ENCODE measurements at regions not wholly inside any gene's neighbourhood (a gene's known extent, or its start where the extent isn't known, plus 50 kb on each side); places are given as distances from the start of the nearest gene placed in this dataset.

DNA sequence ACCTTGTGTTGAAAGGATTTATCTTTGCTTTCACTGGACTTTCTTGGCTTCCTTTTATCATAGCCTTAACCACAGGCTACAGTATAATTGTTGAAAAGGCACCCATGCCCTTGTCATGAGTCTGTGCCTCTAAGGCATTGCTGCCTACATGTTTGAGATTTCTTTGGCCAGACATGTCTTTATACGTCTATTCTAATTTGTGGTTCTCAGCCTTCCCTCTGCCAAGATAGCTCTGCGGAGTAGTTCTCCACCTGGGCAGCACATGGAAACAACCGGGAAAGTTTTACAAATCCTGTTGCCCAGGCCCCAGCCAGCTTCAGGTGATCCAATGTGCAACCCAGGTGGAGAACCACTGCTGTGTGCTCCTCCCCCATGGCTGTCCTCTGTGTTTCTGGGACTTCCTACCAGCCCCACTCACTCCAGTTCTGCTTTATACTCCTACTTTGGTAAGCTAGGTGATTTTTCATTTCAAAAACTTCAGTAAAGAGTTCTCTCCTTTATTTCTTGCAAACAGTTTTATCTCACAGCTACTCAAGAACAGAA, 159.6 kb upstream of the MYLIP start:
- Mint-ChIP-seq H3K27me3 (no peaks in the 10 kb centered on the region), H3K4me1 (ENCODE audit: low read depth) (no peaks in the 10 kb centered on the region), H3K4me3 (no peak overlapping the region), H3K9me3 (peaks cover 11% of the 10 kb centered on the region), H3K27ac (no peak overlapping the region), H3K36me3 (ENCODE audit: low read depth) (no peaks in the 10 kb centered on the region)
- intact Hi-C loops (cut with micrococcal nuclease) = no loop called here

GRCh38 chr6:15968519-15968918, 160.4 kb upstream of the MYLIP start:
- intact Hi-C loops (cut with micrococcal nuclease) = no loop called here
- H3K9me3 Mint-ChIP-seq = peaks cover 3% of the 10 kb centered on the region
- no peak overlapping the region for H3K27ac Mint-ChIP-seq
- no peaks in the 10 kb centered on the region for H3K4me1 Mint-ChIP-seq (ENCODE audit: low read depth)
- no peaks in the 10 kb centered on the region for H3K36me3 Mint-ChIP-seq (ENCODE audit: low read depth)
- H3K4me3 Mint-ChIP-seq = no peak overlapping the region
- H3K27me3 Mint-ChIP-seq = no peaks in the 10 kb centered on the region

- H3K9me3 Mint-ChIP-seq = peaks cover 2% of the 10 kb centered on the region
- intact Hi-C loops (cut with micrococcal nuclease) = no loop called here
- H3K27me3 Mint-ChIP-seq = no peaks in the 10 kb centered on the region
- no peaks in the 10 kb centered on the region for H3K36me3 Mint-ChIP-seq (ENCODE audit: low read depth)
- H3K27ac Mint-ChIP-seq = no peak overlapping the region
- peaks cover 10% of the 10 kb centered on the region for H3K4me1 Mint-ChIP-seq (ENCODE audit: low read depth)
- no peak overlapping the region for H3K4me3 Mint-ChIP-seq
Observed at GRCh38 chr6:15966000-15966520, 162.8 kb upstream of the MYLIP start.

GRCh38 chr6:15962449-15962764, 166.5 kb upstream of the MYLIP start:
- intact Hi-C loops (cut with micrococcal nuclease) = no loop called here
- H3K27me3 Mint-ChIP-seq = no peaks in the 10 kb centered on the region

DNA sequence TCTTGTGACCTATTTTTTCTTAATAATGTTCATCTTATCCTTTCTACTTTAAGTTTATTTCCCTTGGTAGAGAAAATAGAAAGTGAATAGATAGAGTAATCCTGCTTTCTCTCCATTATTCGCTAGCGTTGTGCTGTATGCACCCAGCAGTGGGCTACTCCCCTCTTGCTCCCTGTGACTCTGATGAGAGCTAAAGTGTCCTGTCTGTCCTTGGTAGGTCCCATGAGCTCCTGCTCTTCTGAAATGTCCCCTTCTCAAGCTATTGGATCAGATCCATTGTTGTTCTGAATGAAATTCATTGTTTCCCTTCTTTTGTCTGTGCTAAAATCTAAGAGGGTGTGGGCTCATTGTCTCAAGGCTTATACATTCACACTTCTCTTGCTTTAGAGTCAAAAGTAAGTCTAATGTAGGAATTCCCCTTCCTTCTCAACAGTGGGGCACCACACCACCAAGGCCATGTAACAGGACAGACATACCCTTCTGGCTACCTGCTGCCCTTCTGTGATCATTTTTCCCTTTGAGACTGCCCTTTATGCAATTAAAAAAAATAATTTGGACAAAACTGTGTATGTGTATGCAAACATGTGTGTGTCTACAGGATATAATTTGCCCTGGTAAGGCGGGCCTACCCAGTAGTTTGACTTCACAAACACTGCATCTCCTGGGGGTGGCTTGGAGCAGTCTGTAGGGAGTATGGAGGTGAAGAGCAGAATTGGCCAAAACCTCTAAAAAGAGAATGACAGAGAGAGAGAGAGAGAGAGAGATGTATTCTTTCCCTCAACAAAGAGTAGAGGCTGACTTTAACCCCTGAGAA, 167.0 kb upstream of the MYLIP start:
- intact Hi-C loops (cut with micrococcal nuclease) = no loop called here
- H3K36me3 Mint-ChIP-seq (ENCODE audit: low read depth) = no peaks in the 10 kb centered on the region
- H3K9me3 Mint-ChIP-seq = peaks cover 7% of the 10 kb centered on the region
- peak overlapping the region; percentile 70 for H3K27ac Mint-ChIP-seq
- peaks cover 14% of the 10 kb centered on the region for H3K4me1 Mint-ChIP-seq (ENCODE audit: low read depth)
- no peak overlapping the region for H3K4me3 Mint-ChIP-seq
- H3K27me3 Mint-ChIP-seq = no peaks in the 10 kb centered on the region

More at GRCh38 chr6:15962449-15962764, 166.5 kb upstream of the MYLIP start:
- Mint-ChIP-seq H3K36me3 (ENCODE audit: low read depth) (no peaks in the 10 kb centered on the region), H3K4me3 (no peak overlapping the region), H3K4me1 (ENCODE audit: low read depth) (peaks cover 14% of the 10 kb centered on the region), H3K9me3 (peaks cover 7% of the 10 kb centered on the region), H3K27ac (no peak overlapping the region)

DNA sequence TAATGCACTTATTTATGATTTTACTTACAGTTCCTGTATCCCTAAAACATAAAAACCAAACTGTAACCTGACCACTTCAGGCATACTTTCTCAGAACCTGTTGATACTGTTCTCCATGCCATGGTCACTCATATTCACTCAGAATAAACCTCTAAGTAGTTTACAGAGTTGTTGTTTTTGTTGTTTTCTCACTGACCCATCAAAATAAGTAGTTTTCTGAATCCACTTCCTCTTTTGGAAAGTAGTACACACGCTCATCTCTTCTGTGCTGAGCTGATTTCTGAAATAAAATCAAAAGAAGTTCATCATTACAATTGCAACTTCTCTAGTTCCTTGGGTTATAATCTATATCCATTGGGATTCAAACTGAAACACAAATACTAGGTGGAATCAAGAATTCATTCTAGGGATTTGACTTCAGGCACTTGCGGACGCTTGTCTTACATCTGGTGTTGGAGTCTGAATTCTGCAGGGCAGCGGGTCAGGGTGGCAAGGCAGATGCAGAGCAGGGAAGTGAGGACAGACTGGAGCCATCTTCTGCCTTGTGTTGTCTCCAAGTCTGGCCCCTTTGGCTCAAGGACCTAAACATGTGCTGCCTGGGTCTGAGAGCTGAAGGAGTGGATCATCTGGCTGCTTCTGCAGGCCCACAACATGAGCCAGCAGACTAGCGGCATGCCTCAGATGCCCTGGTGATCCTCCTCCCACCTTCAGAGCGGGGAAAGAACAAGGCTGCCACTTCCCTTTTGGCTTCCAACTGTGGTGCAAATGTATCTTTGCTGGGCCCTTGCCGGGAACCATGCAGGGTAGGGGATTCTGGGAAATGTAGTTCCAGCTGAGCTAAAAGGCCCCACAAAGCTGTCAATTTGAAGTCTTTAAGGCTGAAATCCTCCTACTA, 167.9 kb upstream of the MYLIP start:
- peaks cover 7% of the 10 kb centered on the region for H3K9me3 Mint-ChIP-seq
- no peak overlapping the region for H3K4me3 Mint-ChIP-seq
- H3K4me1 Mint-ChIP-seq (ENCODE audit: low read depth) = peaks cover 14% of the 10 kb centered on the region
- intact Hi-C loops (cut with micrococcal nuclease) = no loop called here
- peak overlapping the region; percentile 70 for H3K27ac Mint-ChIP-seq
- H3K27me3 Mint-ChIP-seq = no peaks in the 10 kb centered on the region
- no peaks in the 10 kb centered on the region for H3K36me3 Mint-ChIP-seq (ENCODE audit: low read depth)

- Mint-ChIP-seq H3K27ac (no peak overlapping the region), H3K27me3 (no peaks in the 10 kb centered on the region), H3K36me3 (ENCODE audit: low read depth) (no peaks in the 10 kb centered on the region), H3K9me3 (peaks cover 7% of the 10 kb centered on the region), H3K4me3 (no peak overlapping the region), H3K4me1 (ENCODE audit: low read depth) (peaks cover 20% of the 10 kb centered on the region)
- intact Hi-C loops (cut with micrococcal nuclease) = no loop called here
Observed at GRCh38 chr6:15957655-15958169, 171.2 kb upstream of the MYLIP start.

DNA sequence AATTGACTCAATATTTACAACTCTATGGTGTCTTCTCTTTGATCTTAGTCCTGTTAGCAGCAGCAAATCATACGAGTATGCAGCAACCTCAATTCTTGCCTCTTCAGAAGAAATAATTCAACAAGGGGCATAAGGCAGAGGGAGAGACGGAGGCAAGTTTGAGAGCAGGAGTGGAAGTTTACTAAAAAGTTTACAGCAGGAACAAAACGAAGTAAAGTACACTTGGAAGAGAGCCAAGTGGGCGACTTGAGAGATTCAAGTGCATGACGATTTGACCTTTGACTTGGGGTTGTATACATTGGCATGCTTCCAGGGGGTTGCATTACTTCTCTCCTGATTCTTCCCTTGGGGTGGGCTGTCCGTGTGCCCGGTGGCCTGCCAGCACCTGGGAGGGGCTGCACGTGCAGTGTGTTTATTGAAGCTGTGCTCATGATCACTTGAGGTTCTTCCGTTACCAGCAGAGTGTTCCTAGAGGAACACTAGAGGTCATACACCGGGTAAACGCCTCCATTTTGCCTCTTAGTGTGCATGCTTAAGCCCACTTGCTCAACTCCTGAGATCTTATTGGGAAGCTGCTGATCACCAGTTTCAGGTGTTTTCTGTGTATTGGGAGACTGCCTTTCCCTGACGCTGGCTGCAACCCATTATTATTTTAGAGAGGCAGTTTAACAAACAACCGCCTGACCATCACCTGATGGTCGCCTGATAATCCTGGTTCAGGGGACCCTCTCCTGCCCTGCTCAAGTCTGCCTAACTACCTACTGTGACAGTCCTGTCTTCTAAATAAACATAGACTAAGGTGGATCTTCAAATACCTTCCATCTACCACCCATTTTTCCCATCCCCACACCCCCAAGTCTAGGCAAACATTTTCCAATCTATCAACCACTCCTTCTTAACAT, 172.4 kb upstream of the MYLIP start:
- Mint-ChIP-seq H3K4me1 (ENCODE audit: low read depth) (peaks cover 13% of the 10 kb centered on the region), H3K4me3 (no peak overlapping the region), H3K9me3 (peaks cover 7% of the 10 kb centered on the region), H3K36me3 (ENCODE audit: low read depth) (no peaks in the 10 kb centered on the region), H3K27ac (no peak overlapping the region), H3K27me3 (no peaks in the 10 kb centered on the region)
- intact Hi-C loops (cut with micrococcal nuclease) = no loop called here

GRCh38 chr6:15955484-15955883, 173.4 kb upstream of the MYLIP start:
- Mint-ChIP-seq H3K4me3 (no peak overlapping the region), H3K27me3 (no peaks in the 10 kb centered on the region), H3K9me3 (no peaks in the 10 kb centered on the region), H3K27ac (no peak overlapping the region), H3K36me3 (ENCODE audit: low read depth) (no peaks in the 10 kb centered on the region), H3K4me1 (ENCODE audit: low read depth) (peaks cover 5% of the 10 kb centered on the region)
- intact Hi-C loops (cut with micrococcal nuclease) = no loop called here

GRCh38 chr6:15953152-15953880, 175.6 kb upstream of the MYLIP start:
- no peak overlapping the region for H3K27ac Mint-ChIP-seq
- no peaks in the 10 kb centered on the region for H3K9me3 Mint-ChIP-seq
- no peaks in the 10 kb centered on the region for H3K27me3 Mint-ChIP-seq
- no peaks in the 10 kb centered on the region for H3K36me3 Mint-ChIP-seq (ENCODE audit: low read depth)
- intact Hi-C loops (cut with micrococcal nuclease) = no loop called here
- peaks cover 5% of the 10 kb centered on the region for H3K4me1 Mint-ChIP-seq (ENCODE audit: low read depth)
- H3K4me3 Mint-ChIP-seq = no peak overlapping the region

DNA sequence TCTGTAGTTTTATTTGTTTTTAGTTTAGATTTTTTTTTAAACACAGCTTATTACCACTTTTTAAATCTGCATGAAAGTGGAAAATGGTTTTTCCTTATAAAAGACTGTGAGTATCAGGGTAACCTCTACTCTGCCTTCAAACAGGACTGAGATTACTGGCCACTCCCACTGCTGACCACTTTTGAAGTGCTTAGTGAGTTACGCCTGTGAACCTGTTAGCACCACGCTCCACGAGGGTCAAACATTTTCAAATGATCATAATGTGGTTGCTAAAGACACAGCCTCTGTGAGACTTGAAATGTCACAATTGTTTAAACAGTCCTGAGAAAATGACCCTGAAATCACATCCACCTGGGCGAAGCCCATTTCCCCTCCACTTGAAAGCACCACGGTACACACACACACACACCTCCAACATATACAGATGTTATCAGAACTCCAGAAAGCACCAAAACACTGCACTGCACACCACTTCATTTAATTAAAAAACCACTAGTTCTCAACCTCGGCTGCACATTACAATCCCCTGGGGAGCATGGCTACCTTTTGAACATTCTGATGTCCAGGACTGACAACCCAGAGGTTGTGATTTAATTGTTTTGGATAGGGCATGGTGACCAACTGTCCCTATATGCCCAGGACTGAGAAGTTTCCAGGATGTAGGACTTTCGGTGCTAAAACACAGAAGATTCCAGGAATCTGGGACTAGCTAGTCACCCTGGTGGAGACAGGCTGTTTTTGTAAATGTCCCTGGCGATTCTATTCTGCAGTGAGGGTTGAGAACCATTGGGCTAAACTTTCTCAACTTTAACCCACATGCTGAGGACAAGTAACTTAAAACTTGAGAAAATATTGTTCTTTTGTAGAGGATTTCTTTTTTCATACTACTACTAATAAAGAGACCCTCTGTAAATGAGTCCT, 176.4 kb upstream of the MYLIP start:
- Mint-ChIP-seq H3K4me3 (no peak overlapping the region), H3K27ac (no peak overlapping the region), H3K9me3 (no peaks in the 10 kb centered on the region), H3K27me3 (no peaks in the 10 kb centered on the region), H3K4me1 (ENCODE audit: low read depth) (peaks cover 5% of the 10 kb centered on the region), H3K36me3 (ENCODE audit: low read depth) (no peaks in the 10 kb centered on the region)
- intact Hi-C loops (cut with micrococcal nuclease) = no loop called here

DNA sequence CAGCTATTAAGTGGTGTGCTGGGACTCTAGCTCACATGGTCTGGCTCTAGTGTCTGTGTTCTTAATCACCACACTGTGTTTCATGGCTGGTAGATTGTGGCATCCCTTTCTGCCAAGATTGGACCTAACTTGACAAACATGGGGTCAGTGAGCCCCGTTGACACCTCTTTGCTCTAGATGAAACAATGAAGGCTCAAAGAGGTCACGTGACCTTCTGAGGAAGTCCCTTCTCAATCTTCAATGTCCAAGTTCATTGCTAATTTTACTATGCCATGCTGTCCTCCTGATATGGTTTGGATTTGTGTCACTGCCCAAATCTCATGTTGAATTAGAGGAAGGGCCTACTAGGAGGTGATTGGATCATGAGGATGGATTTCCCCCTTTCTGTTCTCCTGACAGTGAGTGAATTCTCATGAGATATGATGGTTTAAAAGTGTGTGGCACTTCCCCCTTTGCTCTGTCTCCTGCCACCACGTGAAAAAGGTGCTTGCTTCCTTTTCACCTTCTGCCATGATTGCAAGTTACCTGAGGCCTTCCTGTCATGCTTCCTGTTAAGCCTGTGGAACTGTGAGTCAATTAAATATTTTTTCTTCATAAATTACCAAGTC, 177.8 kb upstream of the MYLIP start:
- Mint-ChIP-seq H3K4me3 (no peak overlapping the region), H3K36me3 (ENCODE audit: low read depth) (no peaks in the 10 kb centered on the region), H3K27ac (no peak overlapping the region), H3K27me3 (no peaks in the 10 kb centered on the region), H3K9me3 (no peaks in the 10 kb centered on the region), H3K4me1 (ENCODE audit: low read depth) (peaks cover 5% of the 10 kb centered on the region)
- intact Hi-C loops (cut with micrococcal nuclease) = no loop called here

All from dendritic cell treated with granulocyte-macrophage colony-stimulating factor and Interleukin-4, amounts not matched to agents 40 ng/mL and 50 ng/mL, for 4 days (primary cell).